ENCODE measurements at regions not wholly inside any gene's neighbourhood (a gene's known extent, or its start where the extent isn't known, plus 50 kb on each side); places are given as distances from the start of the nearest gene placed in this dataset.

DNA sequence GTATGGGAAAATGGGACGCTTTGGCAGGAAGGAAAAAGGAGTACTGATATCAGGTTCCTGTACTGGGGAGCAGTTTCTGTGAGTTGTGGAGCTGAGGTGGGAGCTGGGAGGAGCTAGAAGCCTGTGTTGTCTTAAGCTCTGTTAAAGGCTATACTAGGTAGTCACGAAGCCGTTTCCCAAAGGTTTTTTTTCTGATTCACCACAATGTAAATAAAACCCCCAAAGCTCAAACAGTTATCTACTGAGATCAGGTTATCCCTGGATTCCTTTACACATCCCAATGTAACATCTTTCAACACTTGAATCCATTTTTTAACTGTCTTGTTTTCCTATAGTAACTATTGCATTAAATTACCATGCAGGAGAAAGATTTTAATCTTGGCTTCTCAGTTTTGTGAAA is 297.4 kb upstream of the SFRP2 start:
- no peak for TF ChIP-seq CREB1 (CRISPR knock-in tag; IDR thresholded peaks at IDR 0.05; ENCODE audit: low read depth)
- TF ChIP-seq, protein P1, sequence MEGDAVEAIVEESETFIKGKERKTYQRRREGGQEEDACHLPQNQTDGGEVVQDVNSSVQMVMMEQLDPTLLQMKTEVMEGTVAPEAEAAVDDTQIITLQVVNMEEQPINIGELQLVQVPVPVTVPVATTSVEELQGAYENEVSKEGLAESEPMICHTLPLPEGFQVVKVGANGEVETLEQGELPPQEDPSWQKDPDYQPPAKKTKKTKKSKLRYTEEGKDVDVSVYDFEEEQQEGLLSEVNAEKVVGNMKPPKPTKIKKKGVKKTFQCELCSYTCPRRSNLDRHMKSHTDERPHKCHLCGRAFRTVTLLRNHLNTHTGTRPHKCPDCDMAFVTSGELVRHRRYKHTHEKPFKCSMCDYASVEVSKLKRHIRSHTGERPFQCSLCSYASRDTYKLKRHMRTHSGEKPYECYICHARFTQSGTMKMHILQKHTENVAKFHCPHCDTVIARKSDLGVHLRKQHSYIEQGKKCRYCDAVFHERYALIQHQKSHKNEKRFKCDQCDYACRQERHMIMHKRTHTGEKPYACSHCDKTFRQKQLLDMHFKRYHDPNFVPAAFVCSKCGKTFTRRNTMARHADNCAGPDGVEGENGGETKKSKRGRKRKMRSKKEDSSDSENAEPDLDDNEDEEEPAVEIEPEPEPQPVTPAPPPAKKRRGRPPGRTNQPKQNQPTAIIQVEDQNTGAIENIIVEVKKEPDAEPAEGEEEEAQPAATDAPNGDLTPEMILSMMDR (conservative IDR thresholded peaks at IDR 0.05; ENCODE audit: low read depth in 2 of 2), result no peak
- no peak for TF ChIP-seq EZH2 (IDR thresholded peaks at IDR 0.05; ENCODE audit: low read depth, unreplicated experiment)
- no peak for TF ChIP-seq POLR2AphosphoS5 (IDR thresholded peaks at IDR 0.05; ENCODE audit: low read depth)
- TF ChIP-seq, protein P2, sequence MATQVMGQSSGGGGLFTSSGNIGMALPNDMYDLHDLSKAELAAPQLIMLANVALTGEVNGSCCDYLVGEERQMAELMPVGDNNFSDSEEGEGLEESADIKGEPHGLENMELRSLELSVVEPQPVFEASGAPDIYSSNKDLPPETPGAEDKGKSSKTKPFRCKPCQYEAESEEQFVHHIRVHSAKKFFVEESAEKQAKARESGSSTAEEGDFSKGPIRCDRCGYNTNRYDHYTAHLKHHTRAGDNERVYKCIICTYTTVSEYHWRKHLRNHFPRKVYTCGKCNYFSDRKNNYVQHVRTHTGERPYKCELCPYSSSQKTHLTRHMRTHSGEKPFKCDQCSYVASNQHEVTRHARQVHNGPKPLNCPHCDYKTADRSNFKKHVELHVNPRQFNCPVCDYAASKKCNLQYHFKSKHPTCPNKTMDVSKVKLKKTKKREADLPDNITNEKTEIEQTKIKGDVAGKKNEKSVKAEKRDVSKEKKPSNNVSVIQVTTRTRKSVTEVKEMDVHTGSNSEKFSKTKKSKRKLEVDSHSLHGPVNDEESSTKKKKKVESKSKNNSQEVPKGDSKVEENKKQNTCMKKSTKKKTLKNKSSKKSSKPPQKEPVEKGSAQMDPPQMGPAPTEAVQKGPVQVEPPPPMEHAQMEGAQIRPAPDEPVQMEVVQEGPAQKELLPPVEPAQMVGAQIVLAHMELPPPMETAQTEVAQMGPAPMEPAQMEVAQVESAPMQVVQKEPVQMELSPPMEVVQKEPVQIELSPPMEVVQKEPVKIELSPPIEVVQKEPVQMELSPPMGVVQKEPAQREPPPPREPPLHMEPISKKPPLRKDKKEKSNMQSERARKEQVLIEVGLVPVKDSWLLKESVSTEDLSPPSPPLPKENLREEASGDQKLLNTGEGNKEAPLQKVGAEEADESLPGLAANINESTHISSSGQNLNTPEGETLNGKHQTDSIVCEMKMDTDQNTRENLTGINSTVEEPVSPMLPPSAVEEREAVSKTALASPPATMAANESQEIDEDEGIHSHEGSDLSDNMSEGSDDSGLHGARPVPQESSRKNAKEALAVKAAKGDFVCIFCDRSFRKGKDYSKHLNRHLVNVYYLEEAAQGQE (IDR thresholded peaks at IDR 0.05; ENCODE audit: unreplicated experiment), result no peak
- TF ChIP-seq ZNF114 (CRISPR knock-in tag; IDR thresholded peaks at IDR 0.05), result no peak
- no peak for TF ChIP-seq JUNB (IDR thresholded peaks at IDR 0.05; ENCODE audit: unreplicated experiment)
- no peak for TF ChIP-seq EZH2phosphoT487 (IDR thresholded peaks at IDR 0.05; ENCODE audit: unreplicated experiment)
- TF ChIP-seq ZNF331 (CRISPR knock-in tag; IDR thresholded peaks at IDR 0.05; ENCODE audit: low read depth), result no peak
- TF ChIP-seq, protein P3, sequence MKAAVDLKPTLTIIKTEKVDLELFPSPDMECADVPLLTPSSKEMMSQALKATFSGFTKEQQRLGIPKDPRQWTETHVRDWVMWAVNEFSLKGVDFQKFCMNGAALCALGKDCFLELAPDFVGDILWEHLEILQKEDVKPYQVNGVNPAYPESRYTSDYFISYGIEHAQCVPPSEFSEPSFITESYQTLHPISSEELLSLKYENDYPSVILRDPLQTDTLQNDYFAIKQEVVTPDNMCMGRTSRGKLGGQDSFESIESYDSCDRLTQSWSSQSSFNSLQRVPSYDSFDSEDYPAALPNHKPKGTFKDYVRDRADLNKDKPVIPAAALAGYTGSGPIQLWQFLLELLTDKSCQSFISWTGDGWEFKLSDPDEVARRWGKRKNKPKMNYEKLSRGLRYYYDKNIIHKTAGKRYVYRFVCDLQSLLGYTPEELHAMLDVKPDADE (IDR thresholded peaks at IDR 0.05), result no peak
